Endodermal cell (in vitro differentiated cells): ENCODE measurements at regions not wholly inside any gene's neighbourhood (a gene's known extent, or its start where the extent isn't known, plus 50 kb on each side); places are given as distances from the start of the nearest gene placed in this dataset.

Source experiments
- DNase-seq: peaks from one replicate; pipeline ENCODE4 v3.0.0-alpha.2; 2017
- H3K27ac ChIP-seq: 2 replicates; pipeline ENCODE4 v1.5.1; 2013; ENCODE audit warnings: mild to moderate bottlenecking, low read depth, low read length, moderate library complexity
- H3K27me3 ChIP-seq: 2 replicates; pipeline ENCODE4 v1.6.1; 2013; ENCODE audit warnings: mild to moderate bottlenecking, low read length, moderate library complexity; ENCODE audit not compliant: insufficient read depth, control insufficient read depth, poor library complexity, severe bottlenecking
- H3K36me3 ChIP-seq: 2 replicates; pipeline ENCODE4 v1.7.0; 2013; ENCODE audit warnings: mild to moderate bottlenecking, low read length, moderate library complexity; ENCODE audit not compliant: control insufficient read depth, insufficient read depth
- H3K4me1 ChIP-seq: one replicate; pipeline ENCODE4 v1.7.0; 2013; ENCODE audit warnings: low read length; ENCODE audit not compliant: control insufficient read depth, insufficient read depth
- H3K4me3 ChIP-seq: 2 replicates; pipeline ENCODE4 v1.5.1; 2013; ENCODE audit warnings: mild to moderate bottlenecking, low read length, moderate library complexity
- H3K9ac ChIP-seq: 2 replicates; pipeline ENCODE4 v1.6.1; 2013; ENCODE audit warnings: mild to moderate bottlenecking, low read length, moderate library complexity; ENCODE audit not compliant: poor library complexity, severe bottlenecking; ENCODE audit errors: extremely low read depth
- H3K9me3 ChIP-seq: 2 replicates; pipeline ENCODE4 v1.6.1; 2013; ENCODE audit warnings: mild to moderate bottlenecking, low read length, moderate library complexity; ENCODE audit not compliant: control insufficient read depth
- H3K27ac Mint-ChIP-seq: 2 replicates; pipeline ENCODE4 v1.8.0; 2020; ENCODE audit warnings: mixed read lengths
- H3K27me3 Mint-ChIP-seq: 2 replicates; pipeline ENCODE4 v1.8.0; 2021; ENCODE audit warnings: mild to moderate bottlenecking, mixed read lengths; ENCODE audit not compliant: insufficient read depth
- H3K36me3 Mint-ChIP-seq: 2 replicates; pipeline ENCODE4 v1.8.0; 2020; ENCODE audit warnings: low read depth, mixed read lengths
- H3K4me1 Mint-ChIP-seq: 2 replicates; pipeline ENCODE4 v1.8.0; 2020; ENCODE audit warnings: mixed read lengths
- H3K4me3 Mint-ChIP-seq: 2 replicates; pipeline ENCODE4 v1.8.0; 2020; ENCODE audit warnings: mild to moderate bottlenecking, moderate library complexity, mixed read lengths
- H3K9me3 Mint-ChIP-seq: 2 replicates; pipeline ENCODE4 v1.8.0; 2020; ENCODE audit warnings: mild to moderate bottlenecking, mixed read lengths
- CTCF ChIP-seq: fragments of 200-600 bp; sonication (generic); conservative IDR thresholded peaks from 2 replicates; pipeline ENCODE4 v1.5.0; 2021; ENCODE audit warnings: antibody characterized with exemption, mild to moderate bottlenecking
- WGBS, 2 experiments: methylation state at CpG; one replicate each; pipeline versions ENCODE4 v1.1.5 to v1.1.7; 2013; ENCODE audit warnings: missing lambda C conversion rate in 2 of 2, mixed read lengths in 1 of 2; ENCODE audit not compliant: insufficient coverage in 1 of 2, insufficient read length in 1 of 2; 5-methylcytosine and 5-hydroxymethylcytosine counted together

GRCh38 chr4:181437895-181438294 lies 805.3 kb upstream of the TENM3 start:
- DNase-seq = no peak
- no peaks in the 10 kb centered on the region for H3K9me3 ChIP-seq
- H3K9ac ChIP-seq = no peak overlapping the region
- Mint-ChIP-seq H3K36me3 (no peaks in the 10 kb centered on the region), H3K4me3 (no peak overlapping the region), H3K27ac (no peak overlapping the region), H3K27me3 (no peaks in the 10 kb centered on the region), H3K4me1 (peaks cover 5% of the 10 kb centered on the region), H3K9me3 (no peaks in the 10 kb centered on the region)
- H3K4me3 ChIP-seq = no peak overlapping the region
- no peaks in the 10 kb centered on the region for H3K36me3 ChIP-seq
- peak; percentile 43 for TF ChIP-seq CTCF
- no peak overlapping the region for H3K27ac ChIP-seq
- no peaks in the 10 kb centered on the region for H3K27me3 ChIP-seq
- 95 to 100% methylated on average over 5 to 7 of the region's 7 CpGs for WGBS, 2 experiments
- peaks cover 1% of the 10 kb centered on the region for H3K4me1 ChIP-seq

- Histone ChIP-seq H3K4me3 (no peak overlapping the region), H3K4me1 (peaks cover 5% of the 10 kb centered on the region), H3K9me3 (no peaks in the 10 kb centered on the region), H3K27ac (no peak overlapping the region), H3K36me3 (no peaks in the 10 kb centered on the region), H3K27me3 (no peaks in the 10 kb centered on the region), H3K9ac (no peak overlapping the region)
- no peak overlapping the region for H3K4me3 Mint-ChIP-seq
- peaks cover 11% of the 10 kb centered on the region for H3K4me1 Mint-ChIP-seq
- no peak overlapping the region for H3K27ac Mint-ChIP-seq
- no peaks in the 10 kb centered on the region for H3K27me3 Mint-ChIP-seq
- TF ChIP-seq CTCF = no peak
- H3K36me3 Mint-ChIP-seq = no peaks in the 10 kb centered on the region
- 84 to 85% methylated on average over 3 to 5 of the region's 5 CpGs for WGBS, 2 experiments
- no peaks in the 10 kb centered on the region for H3K9me3 Mint-ChIP-seq
- no peak for DNase-seq
These were observed 804.6 kb upstream of the TENM3 start for GRCh38 chr4:181438641-181439040.

GRCh38 chr4:181443021-181443420 lies 800.2 kb upstream of the TENM3 start:
- Histone ChIP-seq H3K9me3 (no peaks in the 10 kb centered on the region), H3K36me3 (no peaks in the 10 kb centered on the region), H3K9ac (no peak overlapping the region), H3K27me3 (no peaks in the 10 kb centered on the region), H3K27ac (no peak overlapping the region), H3K4me1 (peaks cover 5% of the 10 kb centered on the region), H3K4me3 (no peak overlapping the region)
- WGBS, 2 experiments = 60 to 81% methylated on average over 5 to 6 of the region's 6 CpGs
- Mint-ChIP-seq H3K4me3 (no peak overlapping the region), H3K9me3 (no peaks in the 10 kb centered on the region), H3K4me1 (peaks cover 11% of the 10 kb centered on the region), H3K27ac (no peak overlapping the region), H3K27me3 (no peaks in the 10 kb centered on the region), H3K36me3 (no peaks in the 10 kb centered on the region)
- no peak for TF ChIP-seq CTCF
- no peak for DNase-seq
